ENCODE measurements at regions not wholly inside any gene's neighbourhood (a gene's known extent, or its start where the extent isn't known, plus 50 kb on each side); places are given as distances from the start of the nearest gene placed in this dataset.

- TF ChIP-seq POU6F1 (CRISPR knock-in tag; IDR thresholded peaks at IDR 0.05; ENCODE audit: borderline replicate concordance, low read depth) = no peak
- TF ChIP-seq ARNTL (CRISPR knock-in tag; IDR thresholded peaks at IDR 0.05; ENCODE audit: borderline replicate concordance, low read depth) = no peak
- no peak for TF ChIP-seq TCF4 (CRISPR knock-in tag; IDR thresholded peaks at IDR 0.05; ENCODE audit: borderline replicate concordance)
- no peak for TF ChIP-seq CREB5 (CRISPR knock-in tag; IDR thresholded peaks at IDR 0.05; ENCODE audit: low read depth)
- TF ChIP-seq CSDC2 (CRISPR knock-in tag; IDR thresholded peaks at IDR 0.05) = no peak
- TF ChIP-seq ZNF8 (CRISPR knock-in tag; IDR thresholded peaks at IDR 0.05) = no peak
- TF ChIP-seq ZC3H10 (CRISPR knock-in tag; IDR thresholded peaks at IDR 0.05) = no peak
Observed at GRCh38 chr10:81303656-81304055, 571.3 kb upstream of the NRG3 start.
